GM10266 (cell line): ENCODE measurements at regions not wholly inside any gene's neighbourhood (a gene's known extent, or its start where the extent isn't known, plus 50 kb on each side); places are given as distances from the start of the nearest gene placed in this dataset.
"Not testable (repeated sequence)": the region's sequence is repeated elsewhere in the genome, so short reads cannot be mapped to it uniquely, and the experiment has no call there.

Source experiments
- DNase-seq: peaks from one replicate; pipeline ENCODE4 v3.0.0; 2012; ENCODE audit errors: extremely low spot score
- TF ChIP-seq, protein P1 (sequence below): IDR thresholded peaks from 2 replicates; pipeline ENCODE4 v1.5.1; 2012; ENCODE audit warnings: mild to moderate bottlenecking, low read depth; ENCODE audit not compliant: control insufficient read depth, insufficient read depth; ENCODE audit errors: missing control alignments

DNA sequence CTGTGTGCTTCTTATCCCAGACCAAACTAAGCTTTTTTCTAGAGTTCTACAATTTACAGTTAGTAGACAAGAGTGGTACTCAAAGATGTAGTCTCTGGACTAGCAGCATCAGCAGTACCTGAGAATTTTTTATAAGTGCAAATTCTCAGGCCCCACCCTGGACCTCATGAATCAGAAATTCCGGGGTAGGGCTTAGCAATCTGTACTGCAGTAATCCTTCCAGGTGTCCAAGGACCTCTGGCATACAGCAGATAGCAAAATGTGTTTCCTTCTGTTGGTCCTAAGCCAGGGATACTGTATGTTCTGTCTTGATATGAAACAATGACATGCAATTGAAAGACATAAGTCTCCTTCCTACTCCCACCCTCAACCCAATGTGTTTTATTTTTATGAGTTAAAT is 194.3 kb downstream of the MSX2 start:
- TF ChIP-seq, protein P1, sequence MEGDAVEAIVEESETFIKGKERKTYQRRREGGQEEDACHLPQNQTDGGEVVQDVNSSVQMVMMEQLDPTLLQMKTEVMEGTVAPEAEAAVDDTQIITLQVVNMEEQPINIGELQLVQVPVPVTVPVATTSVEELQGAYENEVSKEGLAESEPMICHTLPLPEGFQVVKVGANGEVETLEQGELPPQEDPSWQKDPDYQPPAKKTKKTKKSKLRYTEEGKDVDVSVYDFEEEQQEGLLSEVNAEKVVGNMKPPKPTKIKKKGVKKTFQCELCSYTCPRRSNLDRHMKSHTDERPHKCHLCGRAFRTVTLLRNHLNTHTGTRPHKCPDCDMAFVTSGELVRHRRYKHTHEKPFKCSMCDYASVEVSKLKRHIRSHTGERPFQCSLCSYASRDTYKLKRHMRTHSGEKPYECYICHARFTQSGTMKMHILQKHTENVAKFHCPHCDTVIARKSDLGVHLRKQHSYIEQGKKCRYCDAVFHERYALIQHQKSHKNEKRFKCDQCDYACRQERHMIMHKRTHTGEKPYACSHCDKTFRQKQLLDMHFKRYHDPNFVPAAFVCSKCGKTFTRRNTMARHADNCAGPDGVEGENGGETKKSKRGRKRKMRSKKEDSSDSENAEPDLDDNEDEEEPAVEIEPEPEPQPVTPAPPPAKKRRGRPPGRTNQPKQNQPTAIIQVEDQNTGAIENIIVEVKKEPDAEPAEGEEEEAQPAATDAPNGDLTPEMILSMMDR = no peak
- DNase-seq = no peak

DNA sequence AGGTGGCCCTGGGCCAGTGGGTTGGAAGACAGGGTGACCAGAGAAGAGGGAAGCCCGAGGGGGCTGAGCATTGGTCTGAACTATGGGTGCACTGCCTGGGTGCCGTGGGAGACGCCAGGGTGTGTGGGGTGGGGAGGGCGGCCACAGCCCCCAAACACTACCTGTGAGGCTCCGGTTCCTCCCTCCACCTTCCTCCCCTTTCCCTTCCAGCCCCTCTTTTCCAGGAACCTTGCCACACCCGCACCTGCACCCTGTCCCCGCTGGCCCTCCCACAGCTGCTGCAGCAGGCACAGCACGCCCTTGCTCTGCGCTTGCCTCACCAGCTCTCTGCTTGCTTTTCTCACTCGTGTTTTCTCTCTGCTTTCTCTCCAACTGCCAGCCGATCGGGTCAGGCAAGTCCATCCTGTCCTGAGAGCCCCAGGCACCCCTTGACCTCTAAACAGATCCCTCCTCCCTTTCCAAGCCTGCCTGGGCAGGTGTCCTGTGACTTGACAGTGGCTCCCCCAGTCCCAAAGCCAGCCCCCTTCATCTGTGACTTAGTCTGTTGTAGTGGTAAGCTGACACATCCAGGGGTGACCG is 193.7 kb downstream of the MSX2 start:
- TF ChIP-seq, protein P1 = no peak
- no peak for DNase-seq

DNA sequence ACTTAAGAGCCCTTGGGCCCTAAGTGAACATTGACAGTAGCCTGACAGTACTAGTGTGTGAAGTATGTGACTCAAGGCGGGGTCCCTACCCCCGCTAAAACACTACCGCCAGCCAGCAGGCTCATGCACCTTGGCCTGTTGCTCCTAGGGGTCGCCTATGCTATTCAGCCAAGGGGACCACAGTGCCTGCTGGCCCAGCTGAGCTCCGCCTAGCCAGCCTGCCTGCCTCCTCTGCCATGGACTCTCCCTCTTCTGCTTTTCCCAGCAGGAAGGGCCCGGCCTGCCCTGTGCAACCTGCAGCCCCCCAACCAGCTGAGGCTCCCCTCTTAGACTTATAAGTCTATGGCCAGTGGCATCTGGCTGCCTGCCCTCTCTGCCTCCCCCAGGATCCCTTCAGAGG is 193.1 kb downstream of the MSX2 start:
- not testable (repeated sequence) for DNase-seq

DNA sequence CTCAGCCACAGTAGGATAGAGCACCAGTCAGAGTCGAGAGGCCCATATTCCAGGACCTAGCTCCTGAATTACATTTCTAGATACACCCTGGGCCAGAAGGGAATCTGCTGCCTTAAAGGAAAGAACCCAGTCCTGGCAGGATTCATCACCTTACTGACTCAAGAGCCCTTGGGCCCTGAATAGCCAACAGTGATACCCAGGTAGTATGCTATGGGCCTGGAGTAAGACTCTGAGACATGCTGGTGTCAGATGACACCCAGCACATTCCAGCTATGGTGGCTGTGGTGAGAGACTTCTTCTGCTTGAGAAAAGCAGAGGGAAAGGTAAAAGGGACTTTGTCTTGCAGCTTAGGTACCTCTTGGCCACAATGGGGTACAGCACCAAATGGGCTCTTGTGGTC is 192.5 kb downstream of the MSX2 start:
- not testable (repeated sequence) for DNase-seq

DNA sequence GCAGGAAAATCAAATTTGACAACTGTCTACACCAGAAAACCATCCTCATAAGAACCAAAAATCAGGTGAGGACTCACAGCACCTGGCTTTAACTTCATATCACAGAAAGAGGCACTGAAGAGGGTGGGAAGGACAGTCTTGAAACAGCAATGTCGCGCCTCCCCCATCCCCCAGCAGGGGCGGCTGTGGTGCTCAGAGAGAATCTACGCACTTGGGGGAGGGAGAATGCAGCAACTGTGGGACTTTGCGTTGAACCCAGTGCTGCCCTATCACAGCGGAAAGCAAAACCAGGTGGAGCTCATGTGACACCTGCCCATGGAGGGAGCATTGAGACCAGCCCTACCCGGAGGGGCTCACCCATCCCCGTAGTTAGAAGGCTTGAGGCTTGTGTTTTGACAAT is 191.8 kb downstream of the MSX2 start:
- TF ChIP-seq, protein P1 = no peak
- no peak for DNase-seq

DNA sequence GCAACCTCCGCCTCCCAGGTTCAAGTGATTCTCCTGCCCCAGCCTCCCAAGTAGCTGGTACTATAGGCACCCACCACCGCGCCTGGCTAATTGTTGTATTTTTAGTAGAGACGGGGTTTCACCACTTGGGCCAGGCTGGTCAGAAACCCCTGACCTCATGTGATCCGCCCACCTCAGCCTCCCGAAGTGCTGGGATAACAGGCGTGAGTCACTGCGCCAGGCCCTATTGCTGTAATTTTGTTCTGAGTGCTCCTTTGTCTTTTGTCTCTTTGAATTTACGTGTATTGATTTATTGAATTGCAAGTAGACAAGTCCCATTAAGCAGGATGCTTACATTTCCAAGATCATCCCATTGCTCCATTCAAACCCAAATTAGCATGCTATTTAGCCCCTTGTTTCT is 186.7 kb downstream of the MSX2 start:
- DNase-seq = no peak
- TF ChIP-seq, protein P1 = no peak

DNA sequence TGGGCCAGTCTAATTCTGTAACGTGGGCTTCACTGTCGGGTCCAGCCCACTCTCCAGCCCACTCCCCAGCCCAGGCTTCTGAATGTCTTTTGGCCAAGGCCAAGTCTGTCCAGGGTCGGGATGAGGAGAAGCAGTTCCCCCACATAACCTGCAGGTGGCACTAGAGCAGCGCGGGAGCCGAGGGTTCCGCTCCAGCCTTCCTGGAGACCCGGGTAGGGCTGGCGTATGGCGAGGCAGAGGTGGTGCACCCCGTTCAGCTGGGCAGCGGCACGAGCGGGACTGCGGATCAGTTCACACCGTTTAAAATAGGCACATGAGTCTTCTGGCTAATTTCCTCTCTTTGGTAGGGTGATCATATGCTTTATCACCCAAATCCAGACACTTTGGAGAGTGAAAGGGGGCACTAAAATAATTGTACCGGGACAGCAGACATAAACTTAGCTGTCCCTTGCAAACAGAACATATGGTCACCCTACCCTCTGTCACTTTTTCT is 185.9 kb downstream of the MSX2 start:
- TF ChIP-seq, protein P1 = peak; percentile 90

DNA sequence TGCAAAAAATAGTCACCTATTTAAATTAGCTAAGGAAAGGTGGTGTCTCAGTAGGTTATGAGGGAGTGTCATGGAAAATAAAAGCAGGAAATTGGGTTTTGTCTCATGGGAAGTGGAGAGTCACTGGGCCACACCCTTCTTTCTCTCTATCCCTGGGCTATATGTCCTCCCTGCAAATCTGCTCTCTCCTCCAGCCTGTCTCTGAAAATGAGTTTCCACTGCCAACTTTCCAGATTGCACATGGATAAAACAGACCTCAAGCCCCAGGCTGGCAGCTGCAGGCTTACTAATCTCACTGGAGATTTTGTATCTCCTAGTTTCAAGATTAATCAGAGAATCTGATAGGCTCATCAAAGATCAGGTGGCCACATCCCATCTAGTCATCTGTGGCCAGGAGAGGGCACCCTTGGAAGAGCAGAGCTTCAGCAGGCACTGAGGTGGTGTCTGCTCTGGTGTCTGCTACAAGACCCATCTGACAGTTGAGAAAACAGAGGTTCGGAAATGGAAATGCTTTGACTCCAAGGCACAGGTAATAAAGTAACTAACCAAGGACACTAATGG is 178.9 kb downstream of the MSX2 start:
- DNase-seq = no peak
- TF ChIP-seq, protein P1 = no peak

More for the DNA sequence above, 185.9 kb downstream of the MSX2 start:
- peak; percentile 78 for DNase-seq
